ENCODE measurements at regions not wholly inside any gene's neighbourhood (a gene's known extent, or its start where the extent isn't known, plus 50 kb on each side); places are given as distances from the start of the nearest gene placed in this dataset.

GRCh38 chr3:76920511-76920910, 119.4 kb upstream of the ROBO2 start (continued):
- TF ChIP-seq, protein P1, sequence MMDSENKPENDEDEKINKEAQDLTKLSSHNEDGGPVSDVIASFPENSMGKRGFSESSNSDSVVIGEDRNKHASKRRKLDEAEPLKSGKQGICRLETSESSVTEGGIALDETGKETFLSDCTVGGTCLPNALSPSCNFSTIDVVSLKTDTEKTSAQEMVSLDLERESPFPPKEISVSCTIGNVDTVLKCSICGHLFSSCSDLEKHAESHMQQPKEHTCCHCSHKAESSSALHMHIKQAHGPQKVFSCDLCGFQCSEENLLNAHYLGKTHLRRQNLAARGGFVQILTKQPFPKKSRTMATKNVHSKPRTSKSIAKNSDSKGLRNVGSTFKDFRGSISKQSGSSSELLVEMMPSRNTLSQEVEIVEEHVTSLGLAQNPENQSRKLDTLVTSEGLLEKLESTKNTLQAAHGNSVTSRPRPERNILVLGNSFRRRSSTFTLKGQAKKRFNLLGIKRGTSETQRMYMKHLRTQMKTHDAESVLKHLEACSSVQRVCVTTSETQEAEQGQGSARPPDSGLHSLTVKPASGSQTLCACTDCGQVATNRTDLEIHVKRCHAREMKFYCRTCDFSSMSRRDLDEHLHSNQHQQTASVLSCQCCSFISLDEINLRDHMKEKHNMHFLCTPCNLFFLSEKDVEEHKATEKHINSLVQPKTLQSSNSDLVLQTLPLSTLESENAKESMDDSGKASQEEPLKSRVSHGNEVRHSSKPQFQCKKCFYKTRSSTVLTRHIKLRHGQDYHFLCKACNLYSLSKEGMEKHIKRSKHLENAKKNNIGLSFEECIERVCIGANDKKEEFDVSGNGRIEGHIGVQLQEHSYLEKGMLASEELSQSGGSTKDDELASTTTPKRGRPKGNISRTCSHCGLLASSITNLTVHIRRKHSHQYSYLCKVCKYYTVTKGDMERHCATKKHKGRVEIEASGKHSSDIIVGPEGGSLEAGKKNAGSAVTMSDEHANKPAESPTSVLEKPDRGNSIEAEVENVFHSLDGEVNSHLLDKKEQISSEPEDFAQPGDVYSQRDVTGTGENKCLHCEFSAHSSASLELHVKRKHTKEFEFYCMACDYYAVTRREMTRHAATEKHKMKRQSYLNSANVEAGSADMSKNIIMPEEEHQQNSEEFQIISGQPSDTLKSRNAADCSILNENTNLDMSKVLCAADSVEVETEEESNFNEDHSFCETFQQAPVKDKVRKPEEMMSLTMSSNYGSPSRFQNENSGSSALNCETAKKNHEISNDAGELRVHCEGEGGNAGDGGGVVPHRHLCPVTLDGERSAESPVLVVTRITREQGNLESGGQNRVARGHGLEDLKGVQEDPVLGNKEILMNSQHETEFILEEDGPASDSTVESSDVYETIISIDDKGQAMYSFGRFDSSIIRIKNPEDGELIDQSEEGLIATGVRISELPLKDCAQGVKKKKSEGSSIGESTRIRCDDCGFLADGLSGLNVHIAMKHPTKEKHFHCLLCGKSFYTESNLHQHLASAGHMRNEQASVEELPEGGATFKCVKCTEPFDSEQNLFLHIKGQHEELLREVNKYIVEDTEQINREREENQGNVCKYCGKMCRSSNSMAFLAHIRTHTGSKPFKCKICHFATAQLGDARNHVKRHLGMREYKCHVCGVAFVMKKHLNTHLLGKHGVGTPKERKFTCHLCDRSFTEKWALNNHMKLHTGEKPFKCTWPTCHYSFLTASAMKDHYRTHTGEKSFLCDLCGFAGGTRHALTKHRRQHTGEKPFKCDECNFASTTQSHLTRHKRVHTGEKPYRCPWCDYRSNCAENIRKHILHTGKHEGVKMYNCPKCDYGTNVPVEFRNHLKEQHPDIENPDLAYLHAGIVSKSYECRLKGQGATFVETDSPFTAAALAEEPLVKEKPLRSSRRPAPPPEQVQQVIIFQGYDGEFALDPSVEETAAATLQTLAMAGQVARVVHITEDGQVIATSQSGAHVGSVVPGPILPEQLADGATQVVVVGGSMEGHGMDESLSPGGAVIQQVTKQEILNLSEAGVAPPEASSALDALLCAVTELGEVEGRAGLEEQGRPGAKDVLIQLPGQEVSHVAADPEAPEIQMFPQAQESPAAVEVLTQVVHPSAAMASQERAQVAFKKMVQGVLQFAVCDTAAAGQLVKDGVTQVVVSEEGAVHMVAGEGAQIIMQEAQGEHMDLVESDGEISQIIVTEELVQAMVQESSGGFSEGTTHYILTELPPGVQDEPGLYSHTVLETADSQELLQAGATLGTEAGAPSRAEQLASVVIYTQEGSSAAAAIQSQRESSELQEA (IDR thresholded peaks at IDR 0.05; ENCODE audit: low read depth): no peak
- TF ChIP-seq KDM2B (CRISPR knock-in tag; IDR thresholded peaks at IDR 0.05) (no peak), SMAD1 (IDR thresholded peaks at IDR 0.05; ENCODE audit: low read depth, low read length, partially characterized antibody) (no peak), MECOM (CRISPR knock-in tag; IDR thresholded peaks at IDR 0.05) (no peak), NFYB (IDR thresholded peaks at IDR 0.05; ENCODE audit: extremely low read depth, insufficient read length) (no peak)

Data from K562 (cell line).